ENCODE measurements at regions not wholly inside any gene's neighbourhood (a gene's known extent, or its start where the extent isn't known, plus 50 kb on each side); places are given as distances from the start of the nearest gene placed in this dataset.

- H3K4me1 ChIP-seq (ENCODE audit: control insufficient read depth in 4 of 4, insufficient read depth in 4 of 4, low read length in 3 of 4): no peaks in the 10 kb centered on the region
- H3K27me3 ChIP-seq (ENCODE audit: control insufficient read depth in 4 of 4, insufficient read depth in 4 of 4, low read length in 3 of 4): no peaks in the 10 kb centered on the region
- TF ChIP-seq HNF4G (IDR thresholded peaks at IDR 0.05): no peak
- TF ChIP-seq ZBTB33 (IDR thresholded peaks at IDR 0.05): no peak
- TF ChIP-seq EGR1 (IDR thresholded peaks at IDR 0.05; ENCODE audit: low read depth in 2 of 2): no peak
- no peak for TF ChIP-seq REST (IDR thresholded peaks at IDR 0.05)
- TF ChIP-seq YY1 (IDR thresholded peaks at IDR 0.05): no peak
- no peak for TF ChIP-seq SP1 (IDR thresholded peaks at IDR 0.05)
- TF ChIP-seq NR2F2 (IDR thresholded peaks at IDR 0.05): no peak
- TF ChIP-seq MAX (IDR thresholded peaks at IDR 0.05): no peak
- no peak for TF ChIP-seq CTCF (IDR thresholded peaks at IDR 0.05; ENCODE audit: low read depth, low read length, missing input control)
- TF ChIP-seq JUND (IDR thresholded peaks at IDR 0.05): no peak
- TF ChIP-seq RXRA (IDR thresholded peaks at IDR 0.05): no peak
- no peak for TF ChIP-seq FOXA1 (IDR thresholded peaks at IDR 0.05)
- TF ChIP-seq RAD21 (IDR thresholded peaks at IDR 0.05): no peak
- TF ChIP-seq HNF4A (conservative IDR thresholded peaks at IDR 0.05): no peak
- no peak for TF ChIP-seq FOXA2 (IDR thresholded peaks at IDR 0.05)
- no peak for TF ChIP-seq TAF1 (conservative IDR thresholded peaks at IDR 0.05)
- H3K9ac ChIP-seq (ENCODE audit: low read depth in 1 of 2, low read length in 2 of 2): no peak overlapping the region
- no peaks in the 10 kb centered on the region for H3K9me3 ChIP-seq (ENCODE audit: control insufficient read depth in 4 of 4, low read length in 3 of 4)
- DNase-seq (ENCODE audit: low spot score): no peak
- WGBS: 80% methylated on average over 4 of the region's 4 CpGs
- no peak overlapping the region for H3K27ac ChIP-seq (ENCODE audit: low read depth in 1 of 2, low read length in 2 of 2)
- H3K4me3 ChIP-seq (ENCODE audit: low read depth in 1 of 3, low read length in 3 of 3): no peak overlapping the region
- H3K36me3 ChIP-seq (ENCODE audit: control insufficient read depth in 4 of 4, insufficient read depth in 3 of 4, low read depth in 1 of 4, low read length in 3 of 4): no peaks in the 10 kb centered on the region
Observed at GRCh38 chr4:162804351-162804924, 362.3 kb downstream of the NAF1 start.

- H3K27ac ChIP-seq (ENCODE audit: low read depth in 1 of 2, low read length in 2 of 2): no peak overlapping the region
- no peaks in the 10 kb centered on the region for H3K4me1 ChIP-seq (ENCODE audit: control insufficient read depth in 4 of 4, insufficient read depth in 4 of 4, low read length in 3 of 4)
- H3K9ac ChIP-seq (ENCODE audit: low read depth in 1 of 2, low read length in 2 of 2): no peak overlapping the region
- H3K4me3 ChIP-seq (ENCODE audit: low read depth in 1 of 3, low read length in 3 of 3): no peak overlapping the region
- H3K27me3 ChIP-seq (ENCODE audit: control insufficient read depth in 4 of 4, insufficient read depth in 4 of 4, low read length in 3 of 4): no peaks in the 10 kb centered on the region
- DNase-seq (ENCODE audit: low spot score): no peak
- no peaks in the 10 kb centered on the region for H3K9me3 ChIP-seq (ENCODE audit: control insufficient read depth in 4 of 4, low read length in 3 of 4)
- no peaks in the 10 kb centered on the region for H3K36me3 ChIP-seq (ENCODE audit: control insufficient read depth in 4 of 4, insufficient read depth in 3 of 4, low read depth in 1 of 4, low read length in 3 of 4)
- no peak for TF ChIP-seq TAF1 (conservative IDR thresholded peaks at IDR 0.05)
- no peak for TF ChIP-seq JUND (IDR thresholded peaks at IDR 0.05)
- no peak for TF ChIP-seq FOXA2 (IDR thresholded peaks at IDR 0.05)
- no peak for TF ChIP-seq SP1 (IDR thresholded peaks at IDR 0.05)
- TF ChIP-seq HNF4A (conservative IDR thresholded peaks at IDR 0.05): no peak
- no peak for TF ChIP-seq REST (IDR thresholded peaks at IDR 0.05)
- TF ChIP-seq NR2F2 (IDR thresholded peaks at IDR 0.05): no peak
- no peak for TF ChIP-seq RXRA (IDR thresholded peaks at IDR 0.05)
- TF ChIP-seq CTCF (IDR thresholded peaks at IDR 0.05; ENCODE audit: low read depth, low read length, missing input control): no peak
- no peak for TF ChIP-seq FOXA1 (IDR thresholded peaks at IDR 0.05)
- no peak for TF ChIP-seq MAX (IDR thresholded peaks at IDR 0.05)
- TF ChIP-seq EGR1 (IDR thresholded peaks at IDR 0.05; ENCODE audit: low read depth in 2 of 2): no peak
- no peak for TF ChIP-seq ATF3 (IDR thresholded peaks at IDR 0.05)
Observed at GRCh38 chr4:162803378-162803777, 363.3 kb downstream of the NAF1 start.

All from liver (tissue), 8 donors.